Ovary (tissue), 7 donors: ENCODE measurements at regions not wholly inside any gene's neighbourhood (a gene's known extent, or its start where the extent isn't known, plus 50 kb on each side); places are given as distances from the start of the nearest gene placed in this dataset.

Experiments
- DNase-seq, 5 donors: peaks; one replicate each; pipeline ENCODE4 v3.0.0-alpha.2; 2019 to 2020
- H3K27ac ChIP-seq, 2 donors: fragments of 200-600 bp; one replicate each; pipeline versions ENCODE4 v1.5.1 to v1.8.0; 2019 to 2022
- H3K27me3 ChIP-seq: fragments of 200-600 bp; one replicate; pipeline ENCODE4 v1.8.0; 2022
- H3K36me3 ChIP-seq: fragments of 200-600 bp; sonication (generic); one replicate; pipeline ENCODE4 v1.5.1; 2019
- H3K4me1 ChIP-seq: one replicate; pipeline ENCODE4 v1.8.1; 2013; ENCODE audit warnings: mild to moderate bottlenecking, moderate library complexity; ENCODE audit not compliant: insufficient read depth
- H3K4me3 ChIP-seq: fragments of 200-600 bp; sonication (generic); one replicate; pipeline ENCODE4 v1.5.1; 2017
- H3K9me3 ChIP-seq, 2 donors: fragments of 200-600 bp in 1 of 2; sonication (generic) in 1 of 2; one replicate each; pipeline versions ENCODE4 v1.5.1 to v1.8.1; 2013 to 2019; ENCODE audit warnings: mild to moderate bottlenecking in 1 of 2, moderate library complexity in 1 of 2
- EP300 ChIP-seq: sonication (generic); formaldehyde crosslinking; IDR thresholded peaks from one replicate; pipeline ENCODE4 v1.6.1; 2017; ENCODE audit warnings: antibody characterized with exemption
- POLR2A ChIP-seq: fragments of 450-650 bp; IDR thresholded peaks from one replicate; pipeline ENCODE4 v1.6.1; 2017; ENCODE audit warnings: antibody characterized with exemption, mild to moderate bottlenecking, moderate library complexity
- WGBS, 3 donors: extraction: QIAGEN DNeasy Blood & Tissue Kit in 1 of 3; methylation state at CpG; one replicate each; pipeline versions ENCODE4 v1.1.5 to v1.1.7; 2013 to 2017; 5-methylcytosine and 5-hydroxymethylcytosine counted together
- intact Hi-C, 4 donors: fragments of 100-400 bp; cut with DNase I; formaldehyde crosslinking; loops; one replicate each; pipeline versions ENCODE4 v1.11.0 to v1.15.1; 2022 to 2023
- TF ChIP-seq, protein P1 (sequence below), 3 donors: fragments of 450-650 bp in 2 of 3; fragments of 200-600 bp in 1 of 3; IDR thresholded peaks; one replicate each; pipeline versions ENCODE4 v1.5.1 to v1.8.0; 2016 to 2022; ENCODE audit warnings: antibody characterized with exemption in 3 of 3, mild to moderate bottlenecking in 1 of 3
- donor health status: DM: no; HTN: no; CAD: no; lungs with moderate emphysema.
- donor health status: DM: no; HTN: no; CAD: no.
- donor health status: Bipolar disorder and iron deficiency.
- donor health status: DM: no; HTN: no; CAD: no.
- donor health status: DM: yes; HTN: yes; CAD: no.

DNA sequence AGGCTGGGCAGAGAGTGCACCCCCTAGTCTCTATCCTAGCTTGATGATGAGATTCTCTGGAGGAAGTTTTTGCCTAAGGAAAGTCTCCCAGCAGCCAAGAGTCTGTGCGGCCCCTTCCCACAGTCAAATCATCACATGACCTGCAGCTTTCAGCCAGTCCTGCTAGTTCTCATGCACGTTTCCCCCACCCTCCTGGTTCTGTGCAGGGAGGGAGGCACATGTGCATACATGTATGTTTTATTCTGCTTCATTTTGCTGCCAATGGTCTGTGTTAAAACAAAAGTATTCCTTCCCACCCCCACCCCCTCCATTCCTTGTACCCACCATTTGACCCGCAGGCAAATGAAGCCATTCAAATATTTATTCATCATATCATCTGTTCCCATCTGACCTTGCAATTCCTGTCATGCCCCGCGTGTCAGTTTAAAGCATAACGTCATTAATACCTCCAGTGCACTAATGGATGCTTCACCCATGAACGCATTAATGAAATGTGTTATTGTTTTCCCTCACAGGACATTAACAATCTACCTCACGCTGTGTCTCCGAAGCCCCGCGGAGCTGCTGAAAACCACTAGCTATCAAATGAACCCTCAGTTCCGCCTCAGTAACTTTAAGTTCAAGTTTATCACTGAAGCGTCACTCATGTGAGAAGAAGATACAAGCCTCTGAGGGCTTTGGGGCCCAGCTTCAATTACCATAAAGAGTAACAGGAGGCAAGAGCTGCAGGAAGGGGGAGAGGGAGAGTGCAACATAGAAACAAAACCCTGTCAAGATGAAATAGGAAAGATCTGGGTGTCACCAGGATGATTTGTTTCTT, 139.6 kb downstream of the RASEF start:
- no peak for DNase-seq
- no peaks in the 10 kb centered on the region for H3K36me3 ChIP-seq
- no peak overlapping the region for H3K4me3 ChIP-seq
- intact Hi-C loops, result no loop called here
- no peaks in the 10 kb centered on the region for H3K4me1 ChIP-seq
- H3K27me3 ChIP-seq, result no peaks in the 10 kb centered on the region
- no peak overlapping the region for H3K27ac ChIP-seq
- TF ChIP-seq, protein P1, sequence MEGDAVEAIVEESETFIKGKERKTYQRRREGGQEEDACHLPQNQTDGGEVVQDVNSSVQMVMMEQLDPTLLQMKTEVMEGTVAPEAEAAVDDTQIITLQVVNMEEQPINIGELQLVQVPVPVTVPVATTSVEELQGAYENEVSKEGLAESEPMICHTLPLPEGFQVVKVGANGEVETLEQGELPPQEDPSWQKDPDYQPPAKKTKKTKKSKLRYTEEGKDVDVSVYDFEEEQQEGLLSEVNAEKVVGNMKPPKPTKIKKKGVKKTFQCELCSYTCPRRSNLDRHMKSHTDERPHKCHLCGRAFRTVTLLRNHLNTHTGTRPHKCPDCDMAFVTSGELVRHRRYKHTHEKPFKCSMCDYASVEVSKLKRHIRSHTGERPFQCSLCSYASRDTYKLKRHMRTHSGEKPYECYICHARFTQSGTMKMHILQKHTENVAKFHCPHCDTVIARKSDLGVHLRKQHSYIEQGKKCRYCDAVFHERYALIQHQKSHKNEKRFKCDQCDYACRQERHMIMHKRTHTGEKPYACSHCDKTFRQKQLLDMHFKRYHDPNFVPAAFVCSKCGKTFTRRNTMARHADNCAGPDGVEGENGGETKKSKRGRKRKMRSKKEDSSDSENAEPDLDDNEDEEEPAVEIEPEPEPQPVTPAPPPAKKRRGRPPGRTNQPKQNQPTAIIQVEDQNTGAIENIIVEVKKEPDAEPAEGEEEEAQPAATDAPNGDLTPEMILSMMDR (IDR thresholded peaks at IDR 0.05), result no peak
- no peak for TF ChIP-seq POLR2A
- no peak for TF ChIP-seq EP300
- peaks cover 0 to 4% of the 10 kb centered on the region in 2 donors for H3K9me3 ChIP-seq
- WGBS, 3 donors, result 50 to 60% (median 58%) methylated on average over 13 of the region's 13 CpGs

DNA sequence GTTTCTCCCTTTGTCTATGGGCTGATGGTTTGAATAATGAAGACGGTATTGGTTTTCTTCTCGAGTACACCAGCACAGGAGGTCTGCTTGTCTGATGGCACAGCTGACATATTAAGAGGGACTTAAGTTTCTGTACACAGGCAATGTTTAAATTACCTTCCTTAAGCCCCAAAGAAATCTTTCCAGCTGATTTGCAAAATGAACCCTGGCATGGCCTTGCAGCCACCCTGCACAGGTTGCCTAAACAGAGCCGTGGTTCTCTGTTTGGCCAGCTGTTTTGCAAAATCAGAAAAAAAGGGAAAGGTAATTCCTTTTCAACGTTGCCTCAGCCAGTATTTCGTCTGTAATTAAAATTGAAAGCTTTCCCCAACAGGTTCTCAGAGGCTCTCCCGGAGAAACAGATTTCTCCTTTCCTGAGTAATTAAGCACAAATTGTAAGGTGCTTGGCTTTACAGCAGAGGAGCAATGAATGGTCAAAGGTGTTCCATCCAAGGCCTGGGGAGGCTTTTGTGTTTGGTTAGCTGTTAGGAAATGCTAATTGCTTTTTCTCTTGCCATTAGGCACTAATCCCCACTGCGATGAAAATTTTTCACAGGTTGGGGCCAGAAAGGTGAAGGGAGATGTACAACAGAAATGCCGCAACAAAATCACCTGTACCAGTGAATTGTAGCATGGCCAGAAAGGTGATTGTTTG, 138.9 kb downstream of the RASEF start:
- 71 to 78% (median 77%) methylated on average over 8 of the region's 8 CpGs for WGBS, 3 donors
- intact Hi-C loops, result no loop called here
- Histone ChIP-seq H3K4me1 (no peaks in the 10 kb centered on the region), H3K4me3 (no peak overlapping the region), H3K9me3 (peaks cover 0 to 4% of the 10 kb centered on the region in 2 donors), H3K27ac (no peak overlapping the region), H3K36me3 (no peaks in the 10 kb centered on the region), H3K27me3 (no peaks in the 10 kb centered on the region)
- TF ChIP-seq POLR2A (no peak), EP300 (no peak)
- TF ChIP-seq, protein P1 (IDR thresholded peaks at IDR 0.05), result no peak
- no peak for DNase-seq
